Activated naive CD4-positive, alpha-beta T cell treated with anti-CD3 and anti-CD28 coated beads, Interleukin-2, amount 50 U/mL, for 72 hours (primary cell): ENCODE measurements at regions not wholly inside any gene's neighbourhood (a gene's known extent, or its start where the extent isn't known, plus 50 kb on each side); places are given as distances from the start of the nearest gene placed in this dataset.
"Not testable (repeated sequence)": the region's sequence is repeated elsewhere in the genome, so short reads cannot be mapped to it uniquely, and the experiment has no call there.

ENCODE experiments used
- ATAC-seq, 2 donors: fragments of 150-1000 bp; cut with Tn5 transposase; 2 replicates each; pipeline ENCODE4 v1.10.0; 2021; ENCODE audit warnings: mild to moderate bottlenecking in 2 of 2, moderate library complexity in 2 of 2
- DNase-seq, 2 donors: peaks; one replicate each; pipeline ENCODE4 v3.0.0; 2021 to 2022; ENCODE audit warnings: low spot score in 2 of 2
- H3K27ac Mint-ChIP-seq, 2 donors: one replicate each; pipeline ENCODE4 v1.8.0; 2022; ENCODE audit warnings: mild to moderate bottlenecking in 2 of 2, mixed read lengths in 2 of 2
- H3K36me3 Mint-ChIP-seq, 2 donors: one replicate each; pipeline ENCODE4 v1.8.0; 2022; ENCODE audit warnings: mixed read lengths in 2 of 2
- H3K9me3 Mint-ChIP-seq, 2 donors: one replicate each; pipeline ENCODE4 v1.8.0; 2022; ENCODE audit warnings: mixed read lengths in 2 of 2

DNA sequence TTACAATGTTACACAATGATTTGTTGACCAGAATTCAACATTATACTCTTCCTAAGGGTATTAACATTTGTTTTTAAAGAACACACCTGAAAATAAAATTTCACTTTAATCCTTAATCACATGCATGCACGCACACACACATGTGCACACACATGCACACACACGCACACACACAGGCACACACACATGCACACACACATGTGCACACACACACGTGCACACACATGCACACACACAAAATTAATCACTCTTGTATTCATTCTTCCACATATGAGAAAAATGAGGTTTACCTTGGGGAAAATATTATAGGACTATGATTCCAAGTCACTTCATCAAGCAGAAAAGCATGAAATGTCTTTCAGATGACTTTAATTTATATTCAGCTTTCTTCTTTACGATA is 331.8 kb upstream of the PLD5 start:
- ATAC-seq (no peak), DNase-seq (no peak)
- Mint-ChIP-seq H3K36me3 (peaks cover 0 to 6% of the 10 kb centered on the region in 2 donors), H3K9me3 (peaks cover 8 to 16% of the 10 kb centered on the region in 2 donors), H3K27ac (no peak overlapping the region)

- Mint-ChIP-seq H3K27ac (no peak overlapping the region), H3K9me3 (peaks cover 12 to 27% of the 10 kb centered on the region in 2 donors), H3K36me3 (peaks cover 0 to 6% of the 10 kb centered on the region in 2 donors)
- ATAC-seq (no peak), DNase-seq (no peak)
Observed at GRCh38 chr1:242854466-242854865, 330.0 kb upstream of the PLD5 start.

- H3K9me3 Mint-ChIP-seq: peaks cover 17 to 30% of the 10 kb centered on the region in 2 donors
- no peak overlapping the region for H3K27ac Mint-ChIP-seq
- peaks cover 0 to 11% of the 10 kb centered on the region in 2 donors for H3K36me3 Mint-ChIP-seq
- DNase-seq (no peak), ATAC-seq (no peak)
Observed at GRCh38 chr1:242847390-242847993, 323.0 kb upstream of the PLD5 start.

- H3K36me3 Mint-ChIP-seq: peaks cover 0 to 11% of the 10 kb centered on the region in 2 donors
- ATAC-seq (no peak), DNase-seq (no peak)
- H3K27ac Mint-ChIP-seq: no peak overlapping the region
- peaks cover 10 to 17% of the 10 kb centered on the region in 2 donors for H3K9me3 Mint-ChIP-seq
Observed at GRCh38 chr1:242842094-242842493, 317.6 kb upstream of the PLD5 start.

DNA sequence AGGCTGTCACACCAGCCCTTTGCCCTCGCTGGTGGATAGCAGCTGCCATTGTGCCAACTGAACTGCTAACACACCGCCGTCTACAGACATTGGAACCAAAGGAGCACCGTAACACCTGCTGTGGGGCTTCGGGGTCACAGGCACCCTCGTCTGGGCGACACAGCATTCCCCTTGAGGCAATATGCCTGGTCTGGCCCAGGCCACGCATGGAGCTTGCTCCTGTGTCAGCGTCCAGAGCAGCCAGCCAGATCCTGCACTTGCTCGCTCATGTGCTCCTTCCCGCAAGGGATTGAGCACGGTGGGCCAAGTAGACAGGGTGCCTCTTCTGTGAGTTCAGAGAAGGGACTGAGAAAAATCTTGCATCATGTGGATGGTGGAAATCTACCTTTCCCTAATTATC is 314.6 kb upstream of the PLD5 start:
- H3K36me3 Mint-ChIP-seq: peaks cover 0 to 11% of the 10 kb centered on the region in 2 donors
- H3K9me3 Mint-ChIP-seq: peaks cover 10 to 13% of the 10 kb centered on the region in 2 donors
- H3K27ac Mint-ChIP-seq: no peak overlapping the region
- DNase-seq: no peak
- ATAC-seq: no peak

DNA sequence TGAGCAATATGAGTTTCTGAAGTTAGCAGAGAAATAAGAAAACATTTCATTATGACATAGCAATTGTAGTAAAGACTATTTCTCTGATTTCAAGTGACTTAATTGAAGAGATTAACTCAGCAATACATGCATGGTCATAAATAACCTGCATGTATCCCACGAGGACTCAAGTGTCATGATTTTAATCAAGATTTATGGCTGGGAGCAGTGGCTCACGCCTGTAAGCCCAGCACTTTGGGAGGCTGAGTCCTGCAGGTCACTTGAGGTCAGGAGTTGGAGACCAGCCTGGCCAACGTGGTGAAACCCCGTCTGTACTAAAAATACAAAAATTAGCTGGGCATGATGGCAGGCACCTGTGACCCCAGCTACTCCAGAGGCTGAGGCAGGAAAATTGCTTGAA is 311.9 kb upstream of the PLD5 start:
- Mint-ChIP-seq H3K9me3 (peaks cover 7 to 12% of the 10 kb centered on the region in 2 donors), H3K27ac (no peak overlapping the region), H3K36me3 (no peaks in the 10 kb centered on the region)
- DNase-seq: no peak
- ATAC-seq: no peak

GRCh38 chr1:242828828-242829227 is 304.3 kb upstream of the PLD5 start:
- Mint-ChIP-seq H3K27ac (no peak overlapping the region), H3K9me3 (peaks cover 4 to 8% of the 10 kb centered on the region in 2 donors), H3K36me3 (no peaks in the 10 kb centered on the region)
- no peak for DNase-seq
- ATAC-seq: no peak

- ATAC-seq: no peak
- Mint-ChIP-seq H3K9me3 (peaks cover 4 to 8% of the 10 kb centered on the region in 2 donors), H3K36me3 (no peaks in the 10 kb centered on the region), H3K27ac (no peak overlapping the region)
- DNase-seq: no peak
Observed at GRCh38 chr1:242828199-242828598, 303.7 kb upstream of the PLD5 start.

DNA sequence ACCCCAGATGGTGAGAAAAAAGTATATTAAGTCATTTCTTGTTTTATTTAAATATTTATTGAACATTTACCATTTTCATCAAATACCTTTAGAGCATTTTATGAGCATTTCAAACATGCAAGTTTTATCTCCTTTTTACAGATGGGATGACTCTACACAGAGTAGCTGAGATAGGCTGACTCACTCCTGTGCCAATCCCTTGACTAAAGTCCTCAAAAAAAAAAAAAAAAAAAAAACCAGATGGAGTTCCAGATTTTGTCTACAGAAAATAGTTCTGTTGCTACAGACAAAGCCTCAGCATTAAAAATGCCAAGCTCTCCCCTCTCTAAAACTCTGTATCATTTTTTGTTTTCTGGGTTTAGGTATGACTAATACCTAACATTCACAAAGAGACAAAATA is 303.0 kb upstream of the PLD5 start:
- no peaks in the 10 kb centered on the region for H3K36me3 Mint-ChIP-seq
- no peak overlapping the region for H3K27ac Mint-ChIP-seq
- H3K9me3 Mint-ChIP-seq: peaks cover 3 to 4% of the 10 kb centered on the region in 2 donors
- ATAC-seq (no peak), DNase-seq (no peak)

- Mint-ChIP-seq H3K27ac (no peak overlapping the region), H3K36me3 (no peaks in the 10 kb centered on the region), H3K9me3 (peaks cover 3 to 4% of the 10 kb centered on the region in 2 donors)
- ATAC-seq (no peak), DNase-seq (no peak)
Observed at GRCh38 chr1:242826701-242827336, 302.3 kb upstream of the PLD5 start.

DNA sequence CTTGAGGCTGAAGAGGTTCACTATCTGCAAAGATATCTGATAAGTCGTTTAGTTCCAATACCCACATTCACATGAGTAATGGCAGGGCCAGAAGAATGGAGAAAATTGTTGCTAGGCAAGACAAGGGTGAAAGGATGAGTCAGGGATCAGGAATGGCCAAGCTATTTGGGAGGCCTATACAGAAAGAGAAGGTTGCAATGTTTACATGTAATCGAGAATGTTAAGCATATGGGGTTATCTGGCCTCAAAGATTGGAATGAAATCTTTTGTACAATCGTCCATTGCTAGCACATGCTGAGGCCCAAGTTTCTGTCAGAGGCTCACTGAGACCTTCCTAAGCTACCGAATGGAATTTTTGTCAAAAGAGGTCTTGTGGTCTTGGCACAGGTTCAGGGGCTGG is 299.9 kb upstream of the PLD5 start:
- Mint-ChIP-seq H3K36me3 (no peaks in the 10 kb centered on the region), H3K9me3 (no peaks in the 10 kb centered on the region), H3K27ac (no peak overlapping the region)
- ATAC-seq: no peak
- no peak for DNase-seq

DNA sequence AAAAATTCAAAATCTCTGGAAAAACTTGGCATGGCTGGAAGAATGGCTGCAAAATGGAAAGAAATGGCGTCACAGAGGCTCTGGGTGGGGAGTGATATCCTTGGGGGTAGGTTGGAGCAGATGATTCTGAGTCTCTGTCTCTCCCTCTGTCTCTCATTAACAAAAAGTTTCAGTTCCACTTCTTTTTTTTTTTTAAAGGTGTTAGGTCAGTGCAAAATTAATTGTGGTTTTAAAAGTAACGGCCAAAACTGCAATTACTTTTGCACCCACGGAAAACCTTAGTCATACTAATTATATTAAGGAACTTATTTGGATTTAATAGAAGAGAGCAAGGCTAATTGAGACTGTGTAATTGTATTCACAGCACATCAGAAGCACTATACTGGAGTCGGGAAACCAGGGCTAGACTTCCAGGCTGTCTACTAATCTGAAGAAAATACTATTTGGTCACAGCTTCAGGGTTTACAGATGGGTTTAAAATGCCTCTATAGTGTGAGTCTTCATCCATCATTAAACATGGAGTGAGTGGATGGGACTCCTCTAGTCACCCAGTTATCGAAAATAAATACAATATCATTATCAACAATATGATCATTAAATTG is 289.1 kb upstream of the PLD5 start:
- no peak for ATAC-seq
- Mint-ChIP-seq H3K27ac (no peak overlapping the region), H3K9me3 (peaks cover 0 to 3% of the 10 kb centered on the region in 2 donors), H3K36me3 (no peaks in the 10 kb centered on the region)
- no peak for DNase-seq

- Mint-ChIP-seq H3K27ac (no peak overlapping the region), H3K36me3 (no peaks in the 10 kb centered on the region), H3K9me3 (peaks cover 0 to 3% of the 10 kb centered on the region in 2 donors)
- ATAC-seq (no peak), DNase-seq (no peak)
Observed at GRCh38 chr1:242811092-242811840, 286.8 kb upstream of the PLD5 start.

GRCh38 chr1:242806324-242806723 is 281.8 kb upstream of the PLD5 start:
- peaks cover 0 to 3% of the 10 kb centered on the region in 2 donors for H3K9me3 Mint-ChIP-seq
- DNase-seq: no peak
- ATAC-seq: no peak
- no peaks in the 10 kb centered on the region for H3K36me3 Mint-ChIP-seq
- no peak overlapping the region for H3K27ac Mint-ChIP-seq

- not testable (repeated sequence) for H3K9me3 Mint-ChIP-seq, H3K27ac Mint-ChIP-seq, ATAC-seq, DNase-seq, H3K36me3 Mint-ChIP-seq
Observed at GRCh38 chr1:242805360-242805759, 280.9 kb upstream of the PLD5 start.

- Mint-ChIP-seq H3K9me3 (no peaks in the 10 kb centered on the region), H3K27ac (no peak overlapping the region), H3K36me3 (no peaks in the 10 kb centered on the region)
- ATAC-seq (no peak), DNase-seq (no peak)
Observed at GRCh38 chr1:242802973-242803372, 278.5 kb upstream of the PLD5 start.

DNA sequence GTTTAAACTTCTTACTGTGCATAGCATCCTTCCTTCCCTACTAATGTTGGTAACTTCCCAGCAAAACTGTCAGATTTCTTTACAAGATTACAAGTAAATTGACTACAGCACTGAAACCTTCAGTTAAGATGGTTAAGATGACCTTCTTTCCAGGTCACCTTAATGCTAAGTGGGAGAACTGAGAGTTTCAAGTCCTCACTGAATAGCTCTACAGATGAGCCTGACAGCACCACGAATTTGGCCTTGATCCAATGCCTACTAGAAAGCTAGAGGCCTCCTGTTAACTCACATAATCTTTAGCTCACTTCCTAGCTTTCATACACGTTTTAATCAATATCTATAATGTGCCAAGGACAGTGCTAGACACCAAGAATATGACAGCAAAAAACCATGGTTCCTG is 276.0 kb upstream of the PLD5 start:
- peaks cover 0 to 3% of the 10 kb centered on the region in 2 donors for H3K9me3 Mint-ChIP-seq
- H3K27ac Mint-ChIP-seq: no peak overlapping the region
- ATAC-seq (no peak), DNase-seq (no peak)
- H3K36me3 Mint-ChIP-seq: no peaks in the 10 kb centered on the region
